ENCODE measurements at regions not wholly inside any gene's neighbourhood (a gene's known extent, or its start where the extent isn't known, plus 50 kb on each side); places are given as distances from the start of the nearest gene placed in this dataset.

DNA sequence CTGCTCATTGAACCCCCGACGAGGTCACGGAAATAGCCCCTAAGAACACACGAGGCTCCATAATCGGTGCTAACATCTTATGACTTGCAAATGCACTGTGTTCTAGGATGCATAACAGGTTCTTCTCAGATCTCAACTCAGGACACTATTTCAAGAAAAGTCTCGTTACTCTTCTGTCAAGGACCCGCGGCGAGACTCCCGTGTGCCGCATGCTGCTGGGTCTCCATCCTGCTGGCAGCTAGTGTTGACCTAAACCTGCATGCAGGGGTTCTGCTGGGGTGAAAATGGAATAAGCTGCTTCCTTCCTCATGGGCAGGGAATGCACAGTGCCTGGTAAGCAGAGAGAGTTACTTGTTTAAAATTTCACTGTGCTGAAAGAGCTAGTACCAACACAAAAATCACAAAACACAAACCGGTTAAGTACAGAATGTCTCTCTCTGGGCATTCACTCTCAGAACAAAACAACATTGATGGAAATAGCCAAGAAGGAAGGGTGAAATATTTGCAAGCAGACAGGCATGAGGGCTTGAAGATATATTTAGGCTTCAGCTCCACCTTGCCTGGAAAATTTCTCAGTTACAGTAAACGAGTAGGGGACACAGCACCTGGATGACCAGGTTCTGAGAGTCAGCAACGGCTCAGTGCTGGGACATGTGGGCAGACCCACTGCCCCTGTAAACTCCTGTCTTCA is 416.5 kb downstream of the GADD45G start:
- no peaks in the 10 kb centered on the region for H3K36me3 ChIP-seq (ENCODE audit: control insufficient read depth in 1 of 2, insufficient read depth in 2 of 2, low read length in 2 of 2)
- H2AK5ac ChIP-seq (ENCODE audit: low read length) = no peak overlapping the region
- no peak overlapping the region for H4K8ac ChIP-seq (ENCODE audit: low read depth, low read length)
- H3K9ac ChIP-seq (ENCODE audit: low read length) = no peak overlapping the region
- H3K18ac ChIP-seq (ENCODE audit: low read length) = no peak overlapping the region
- H3K23ac ChIP-seq (ENCODE audit: low read length) = no peak overlapping the region
- no peak overlapping the region for H2BK120ac ChIP-seq (ENCODE audit: insufficient read depth, low read length, poor library complexity)
- H3K9me3 ChIP-seq (ENCODE audit: insufficient read depth, low read depth, low read length) = peaks cover 4% of the 10 kb centered on the region
- no peak overlapping the region for H2BK5ac ChIP-seq (ENCODE audit: low read depth, low read length, poor library complexity)
- H4K91ac ChIP-seq (ENCODE audit: low read depth, low read length) = no peak overlapping the region
- no peaks in the 10 kb centered on the region for H3K79me1 ChIP-seq (ENCODE audit: low read length)
- H3K14ac ChIP-seq (ENCODE audit: low read length) = no peak overlapping the region
- no peaks in the 10 kb centered on the region for H3K27me3 ChIP-seq (ENCODE audit: insufficient read depth, low read length)
- H3K4me3 ChIP-seq (ENCODE audit: low read depth, low read length) = no peak overlapping the region
- no peak overlapping the region for H3K4me2 ChIP-seq (ENCODE audit: low read length)
- no peaks in the 10 kb centered on the region for H3K79me2 ChIP-seq (ENCODE audit: control insufficient read depth, insufficient read depth, low read length, poor library complexity)
- peaks cover 4 to 5% of the 10 kb centered on the region in 2 experiments for H3K4me1 ChIP-seq (ENCODE audit: control insufficient read depth in 1 of 2, insufficient read depth in 2 of 2, low read length in 2 of 2)
- H2AFZ ChIP-seq (ENCODE audit: insufficient read depth, low read length, poor library complexity) = no peak overlapping the region
- H3K4ac ChIP-seq (ENCODE audit: low read depth, low read length) = no peak overlapping the region
- WGBS (ENCODE audit: extremely low coverage, insufficient coverage, insufficient read length) = no CpG with 5 or more reads among the region's 14 CpGs
- no peak overlapping the region for H3K27ac ChIP-seq (ENCODE audit: low read depth, low read length)
- no peak overlapping the region for H4K12ac ChIP-seq (ENCODE audit: low read depth, low read length)
- H2BK12ac ChIP-seq (ENCODE audit: low read length) = no peak overlapping the region
- no peak for DNase-seq

GRCh38 chr9:90022474-90022873 is 417.7 kb downstream of the GADD45G start:
- Histone ChIP-seq H3K27ac (ENCODE audit: low read depth, low read length) (no peak overlapping the region), H3K4me2 (ENCODE audit: low read length) (no peak overlapping the region), H2BK12ac (ENCODE audit: low read length) (no peak overlapping the region), H2BK5ac (ENCODE audit: low read depth, low read length, poor library complexity) (no peak overlapping the region), H3K27me3 (ENCODE audit: insufficient read depth, low read length) (no peaks in the 10 kb centered on the region), H2BK120ac (ENCODE audit: insufficient read depth, low read length, poor library complexity) (no peak overlapping the region), H3K18ac (ENCODE audit: low read length) (no peak overlapping the region), H3K9me3 (ENCODE audit: insufficient read depth, low read depth, low read length) (peaks cover 4% of the 10 kb centered on the region), H3K23ac (ENCODE audit: low read length) (no peak overlapping the region), H4K12ac (ENCODE audit: low read depth, low read length) (no peak overlapping the region), H4K91ac (ENCODE audit: low read depth, low read length) (no peak overlapping the region), H2AK5ac (ENCODE audit: low read length) (no peak overlapping the region), H3K79me2 (ENCODE audit: control insufficient read depth, insufficient read depth, low read length, poor library complexity) (no peaks in the 10 kb centered on the region), H3K9ac (ENCODE audit: low read length) (no peak overlapping the region), H3K4me1 (ENCODE audit: control insufficient read depth in 1 of 2, insufficient read depth in 2 of 2, low read length in 2 of 2) (peaks cover 4 to 5% of the 10 kb centered on the region in 2 experiments), H4K8ac (ENCODE audit: low read depth, low read length) (no peak overlapping the region), H3K4me3 (ENCODE audit: low read depth, low read length) (no peak overlapping the region), H3K79me1 (ENCODE audit: low read length) (no peaks in the 10 kb centered on the region), H3K4ac (ENCODE audit: low read depth, low read length) (no peak overlapping the region), H3K36me3 (ENCODE audit: control insufficient read depth in 1 of 2, insufficient read depth in 2 of 2, low read length in 2 of 2) (no peaks in the 10 kb centered on the region), H3K14ac (ENCODE audit: low read length) (no peak overlapping the region), H2AFZ (ENCODE audit: insufficient read depth, low read length, poor library complexity) (no peak overlapping the region)
- peak; percentile 63 to 68 for DNase-seq
- no CpG with 5 or more reads among the region's 3 CpGs for WGBS (ENCODE audit: extremely low coverage, insufficient coverage, insufficient read length)

DNA sequence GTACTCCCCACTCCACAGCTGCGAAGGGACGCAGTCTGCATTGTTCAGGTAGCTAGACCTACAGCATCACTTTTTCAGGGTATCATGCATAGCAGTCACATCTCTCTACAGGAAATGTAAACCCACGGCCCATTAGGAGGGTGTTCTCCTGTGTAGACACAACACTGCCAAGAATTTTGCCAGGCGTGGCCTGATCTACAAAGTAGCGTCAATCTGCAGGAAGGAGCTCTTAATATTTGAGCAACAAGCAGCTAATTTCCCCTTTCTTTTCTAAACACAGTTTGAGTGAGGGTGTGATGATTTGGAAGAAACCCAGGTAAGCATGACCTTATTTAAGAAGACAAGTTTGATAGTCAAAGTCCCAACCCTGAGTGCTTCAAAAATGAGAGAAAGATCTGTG is 419.0 kb downstream of the GADD45G start:
- H3K4me3 ChIP-seq (ENCODE audit: low read depth, low read length) = no peak overlapping the region
- no peaks in the 10 kb centered on the region for H3K79me1 ChIP-seq (ENCODE audit: low read length)
- no peak overlapping the region for H3K27ac ChIP-seq (ENCODE audit: low read depth, low read length)
- no peak for DNase-seq
- no peak overlapping the region for H4K91ac ChIP-seq (ENCODE audit: low read depth, low read length)
- H3K4me2 ChIP-seq (ENCODE audit: low read length) = no peak overlapping the region
- no peak overlapping the region for H3K9ac ChIP-seq (ENCODE audit: low read length)
- H2AFZ ChIP-seq (ENCODE audit: insufficient read depth, low read length, poor library complexity) = no peak overlapping the region
- no peaks in the 10 kb centered on the region for H3K36me3 ChIP-seq (ENCODE audit: control insufficient read depth in 1 of 2, insufficient read depth in 2 of 2, low read length in 2 of 2)
- H3K79me2 ChIP-seq (ENCODE audit: control insufficient read depth, insufficient read depth, low read length, poor library complexity) = no peaks in the 10 kb centered on the region
- no peak overlapping the region for H3K23ac ChIP-seq (ENCODE audit: low read length)
- H3K18ac ChIP-seq (ENCODE audit: low read length) = no peak overlapping the region
- no peak overlapping the region for H2AK5ac ChIP-seq (ENCODE audit: low read length)
- H2BK120ac ChIP-seq (ENCODE audit: insufficient read depth, low read length, poor library complexity) = no peak overlapping the region
- H3K4me1 ChIP-seq (ENCODE audit: control insufficient read depth in 1 of 2, insufficient read depth in 2 of 2, low read length in 2 of 2) = peaks cover 4 to 5% of the 10 kb centered on the region in 2 experiments
- no peak overlapping the region for H4K8ac ChIP-seq (ENCODE audit: low read depth, low read length)
- H3K9me3 ChIP-seq (ENCODE audit: insufficient read depth, low read depth, low read length) = peaks cover 3% of the 10 kb centered on the region
- H4K12ac ChIP-seq (ENCODE audit: low read depth, low read length) = no peak overlapping the region
- H3K4ac ChIP-seq (ENCODE audit: low read depth, low read length) = no peak overlapping the region
- H3K27me3 ChIP-seq (ENCODE audit: insufficient read depth, low read length) = no peaks in the 10 kb centered on the region
- H2BK12ac ChIP-seq (ENCODE audit: low read length) = no peak overlapping the region
- no peak overlapping the region for H3K14ac ChIP-seq (ENCODE audit: low read length)
- no CpG with 5 or more reads among the region's 5 CpGs for WGBS (ENCODE audit: extremely low coverage, insufficient coverage, insufficient read length)
- no peak overlapping the region for H2BK5ac ChIP-seq (ENCODE audit: low read depth, low read length, poor library complexity)

- Histone ChIP-seq H3K79me2 (ENCODE audit: control insufficient read depth, insufficient read depth, low read length, poor library complexity) (no peaks in the 10 kb centered on the region), H2AFZ (ENCODE audit: insufficient read depth, low read length, poor library complexity) (no peak overlapping the region), H3K18ac (ENCODE audit: low read length) (no peak overlapping the region), H3K4me1 (ENCODE audit: control insufficient read depth in 1 of 2, insufficient read depth in 2 of 2, low read length in 2 of 2) (peaks cover 4 to 5% of the 10 kb centered on the region in 2 experiments), H3K9me3 (ENCODE audit: insufficient read depth, low read depth, low read length) (no peaks in the 10 kb centered on the region), H2BK120ac (ENCODE audit: insufficient read depth, low read length, poor library complexity) (no peak overlapping the region), H3K4me3 (ENCODE audit: low read depth, low read length) (no peak overlapping the region), H4K91ac (ENCODE audit: low read depth, low read length) (no peak overlapping the region), H3K9ac (ENCODE audit: low read length) (no peak overlapping the region), H4K12ac (ENCODE audit: low read depth, low read length) (no peak overlapping the region), H3K14ac (ENCODE audit: low read length) (no peak overlapping the region), H2BK12ac (ENCODE audit: low read length) (no peak overlapping the region), H3K4ac (ENCODE audit: low read depth, low read length) (no peak overlapping the region), H3K36me3 (ENCODE audit: control insufficient read depth in 1 of 2, insufficient read depth in 2 of 2, low read length in 2 of 2) (no peaks in the 10 kb centered on the region), H3K79me1 (ENCODE audit: low read length) (no peaks in the 10 kb centered on the region), H3K27ac (ENCODE audit: low read depth, low read length) (no peak overlapping the region), H3K27me3 (ENCODE audit: insufficient read depth, low read length) (no peaks in the 10 kb centered on the region), H3K23ac (ENCODE audit: low read length) (no peak overlapping the region), H2BK5ac (ENCODE audit: low read depth, low read length, poor library complexity) (no peak overlapping the region), H4K8ac (ENCODE audit: low read depth, low read length) (no peak overlapping the region), H2AK5ac (ENCODE audit: low read length) (no peak overlapping the region), H3K4me2 (ENCODE audit: low read length) (no peak overlapping the region)
- DNase-seq = no peak
- WGBS (ENCODE audit: extremely low coverage, insufficient coverage, insufficient read length) = no CpG with 5 or more reads among the region's 3 CpGs
These were observed 419.6 kb downstream of the GADD45G start for GRCh38 chr9:90024409-90024808.
